ENCODE measurements at regions not wholly inside any gene's neighbourhood (a gene's known extent, or its start where the extent isn't known, plus 50 kb on each side); places are given as distances from the start of the nearest gene placed in this dataset.
"Not testable (repeated sequence)": the region's sequence is repeated elsewhere in the genome, so short reads cannot be mapped to it uniquely, and the experiment has no call there.

- no peak for DNase-seq (ENCODE audit: low spot score)
- ATAC-seq = no peak
These were observed 253.8 kb upstream of the CDH11 start for GRCh38 chr16:65375651-65376050.

GRCh38 chr16:65373097-65373496, 251.2 kb upstream of the CDH11 start:
- ATAC-seq = no peak

DNA sequence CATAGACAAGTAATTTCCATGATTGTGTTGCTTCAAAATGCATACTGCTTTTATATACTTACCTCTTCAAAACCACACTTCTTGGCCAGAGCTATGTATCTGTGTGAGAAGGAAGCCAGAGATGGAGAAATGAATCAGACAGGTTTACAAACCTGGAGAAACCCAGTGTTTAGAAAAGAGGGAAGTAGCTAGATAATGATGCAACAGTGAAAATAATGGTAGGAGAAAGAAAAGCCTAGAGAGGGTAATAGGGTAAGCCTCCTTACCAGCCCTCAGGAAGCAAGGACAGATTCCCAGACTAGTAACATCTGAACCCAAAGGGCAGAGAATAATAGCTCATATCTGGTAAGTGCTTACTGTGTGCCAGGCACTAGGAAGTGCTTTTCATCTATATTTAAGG, 250.3 kb upstream of the CDH11 start:
- no peak for ATAC-seq

More at GRCh38 chr16:65373097-65373496, 251.2 kb upstream of the CDH11 start:
- DNase-seq (ENCODE audit: low spot score) = no peak

DNA sequence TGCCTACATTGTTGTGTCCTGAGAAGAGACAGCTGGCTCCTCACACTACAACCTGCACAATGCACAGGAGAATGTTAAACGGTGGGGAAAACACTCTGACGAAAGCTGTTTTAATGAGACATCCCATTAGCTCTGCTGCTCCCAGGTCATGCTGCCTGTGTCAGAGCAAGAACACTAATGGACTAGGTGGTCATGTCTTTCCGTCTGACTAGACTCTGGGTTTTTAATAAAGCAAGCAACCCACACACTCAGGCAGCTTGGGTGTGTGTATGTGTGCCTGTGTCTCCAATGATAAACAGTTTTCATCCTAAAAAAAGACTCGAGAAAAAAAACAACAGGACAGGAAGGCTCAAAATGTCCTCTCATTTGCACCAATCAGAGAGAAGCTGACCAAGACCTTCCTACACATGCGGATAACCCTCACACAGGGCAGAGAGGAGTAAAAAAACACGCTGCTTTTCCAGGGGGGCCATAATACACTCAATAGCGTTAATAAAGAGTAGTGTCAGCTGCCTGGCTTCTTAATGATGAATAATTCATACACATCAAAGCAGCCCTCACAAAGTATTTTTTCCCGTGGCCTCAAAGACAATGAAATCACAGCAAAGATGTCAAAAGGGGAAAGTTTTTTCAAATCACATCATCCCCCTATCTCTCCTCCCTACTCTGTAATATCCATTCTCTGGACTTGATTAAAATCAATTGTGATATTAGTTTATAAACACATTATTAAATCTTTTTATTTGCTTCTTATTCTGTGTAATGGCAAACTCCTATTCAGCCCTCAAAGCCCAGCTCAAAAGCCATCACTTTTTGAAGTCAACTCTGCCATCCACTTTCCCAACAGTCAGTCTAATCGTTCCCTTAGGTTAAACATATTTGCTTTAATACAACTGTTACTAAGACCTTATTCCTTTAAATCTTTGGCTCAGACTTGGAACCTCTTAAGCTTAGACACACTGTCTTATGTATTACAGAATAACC, 244.2 kb upstream of the CDH11 start:
- no peak for ATAC-seq

More for the DNA sequence above, 250.3 kb upstream of the CDH11 start:
- DNase-seq (ENCODE audit: low spot score) = no peak

DNA sequence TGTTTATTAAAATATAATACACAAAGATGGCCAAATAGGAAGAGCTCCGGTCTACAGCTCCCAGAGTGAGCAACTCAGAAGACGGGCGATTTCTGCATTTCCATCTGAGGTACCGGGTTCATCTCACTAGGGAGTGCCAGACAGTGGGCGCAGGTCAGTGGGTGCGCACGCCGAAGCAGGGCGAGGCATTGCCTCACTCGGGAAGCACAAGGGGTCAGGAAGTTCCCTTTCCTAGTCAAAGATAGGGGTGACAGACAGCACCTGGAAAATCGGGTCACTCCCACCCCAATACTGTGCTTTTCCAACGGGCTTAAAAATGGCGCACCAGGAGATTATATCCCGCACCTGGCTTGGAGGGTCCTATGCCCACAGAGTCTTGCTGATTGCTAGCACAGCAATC, 234.9 kb upstream of the CDH11 start:
- not testable (repeated sequence) for ATAC-seq; DNase-seq (ENCODE audit: low spot score)

More for the DNA sequence above, 244.2 kb upstream of the CDH11 start:
- no peak for DNase-seq (ENCODE audit: low spot score)

DNA sequence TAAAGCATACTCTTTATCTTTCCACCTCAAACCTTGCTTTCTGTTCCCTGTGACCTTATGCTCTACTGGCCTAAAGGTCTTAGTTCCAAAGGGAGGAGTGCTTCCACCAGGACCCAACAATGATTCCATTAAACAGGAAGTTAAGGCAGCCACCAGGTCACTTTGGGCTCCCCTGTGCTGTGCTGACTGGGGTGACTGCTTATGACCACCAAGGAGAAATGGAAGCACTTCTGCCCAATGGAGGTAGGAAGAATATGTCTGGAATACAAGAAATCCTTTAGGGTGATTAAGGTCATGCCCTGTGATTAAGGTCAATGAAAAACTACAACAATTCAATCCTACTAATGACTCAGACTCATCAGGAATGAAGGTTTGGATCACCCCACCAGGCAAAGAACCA, 233.8 kb upstream of the CDH11 start:
- DNase-seq (ENCODE audit: low spot score) = no peak
- no peak for ATAC-seq

GRCh38 chr16:65353183-65353582, 231.3 kb upstream of the CDH11 start:
- DNase-seq (ENCODE audit: low spot score) (no peak), ATAC-seq (no peak)

DNA sequence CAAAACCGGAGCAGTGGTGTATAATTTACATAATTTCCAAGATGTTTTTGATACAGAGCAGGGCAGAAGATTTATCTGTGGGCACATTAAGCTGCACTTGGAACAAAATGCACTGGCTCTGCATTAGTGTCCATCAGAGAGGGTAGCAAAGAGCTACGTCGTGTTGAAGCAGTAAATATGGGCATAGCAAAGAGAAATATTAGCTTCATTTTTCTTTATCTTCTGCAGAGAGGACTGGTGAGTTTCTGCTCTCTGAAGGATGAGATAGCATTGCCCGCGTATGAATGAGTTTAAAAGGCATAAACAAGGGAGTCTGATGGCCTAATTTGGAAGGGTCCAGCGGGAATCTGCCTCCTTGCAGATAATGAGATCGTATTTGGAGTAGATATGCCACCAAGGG, 227.8 kb upstream of the CDH11 start:
- ATAC-seq (no peak), DNase-seq (ENCODE audit: low spot score) (no peak)

- ATAC-seq (no peak), DNase-seq (ENCODE audit: low spot score) (no peak)
These were observed 221.7 kb upstream of the CDH11 start for GRCh38 chr16:65343556-65343955.

DNA sequence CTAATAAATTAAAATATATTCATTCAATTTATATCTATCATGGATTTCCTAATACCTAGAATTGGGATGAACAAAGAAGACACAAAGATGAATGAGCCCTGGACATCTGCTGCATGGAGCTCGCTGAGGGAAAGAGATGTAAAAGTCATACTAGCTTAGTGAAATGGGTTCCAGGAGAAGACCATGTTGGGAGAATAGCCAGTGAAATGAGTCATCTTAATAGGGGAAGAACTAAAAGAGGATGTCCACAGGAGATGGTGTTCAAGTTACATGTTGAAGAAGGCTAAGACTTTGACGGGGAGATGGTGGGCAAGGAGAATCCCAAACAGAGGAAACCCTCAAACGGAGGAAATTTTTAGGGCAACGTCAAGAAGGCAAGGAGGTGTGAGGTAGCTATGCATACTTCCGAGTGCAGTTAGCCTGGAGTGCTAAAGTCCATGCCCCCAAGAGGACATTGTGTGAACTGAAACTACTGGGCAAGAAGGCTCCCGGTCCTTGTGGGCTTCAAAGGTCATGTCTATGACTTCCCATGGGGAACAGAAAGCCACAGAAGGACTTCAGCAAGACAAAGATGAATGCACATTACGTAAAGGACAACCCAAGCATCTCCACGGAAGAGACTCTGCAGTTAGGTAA, 220.5 kb upstream of the CDH11 start:
- no peak for DNase-seq (ENCODE audit: low spot score)
- ATAC-seq = no peak

DNA sequence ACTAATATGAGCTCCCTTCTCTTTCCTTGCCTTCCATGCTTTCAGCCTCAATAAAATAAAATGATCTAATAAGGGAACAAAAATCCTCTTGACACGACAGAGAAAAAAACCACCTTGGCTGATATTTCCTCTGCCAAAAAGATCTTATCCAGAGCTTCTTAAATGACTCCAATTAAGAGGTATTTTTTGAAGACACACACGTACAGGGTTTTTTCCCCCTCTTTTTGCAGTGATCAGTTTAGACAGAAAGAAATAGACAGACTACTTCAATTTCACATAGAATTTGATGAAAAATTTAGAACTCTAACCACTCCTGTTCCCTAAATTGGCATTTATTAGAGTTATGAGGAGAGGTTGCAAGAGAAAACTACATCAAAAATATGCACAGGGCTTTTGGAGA, 217.2 kb upstream of the CDH11 start:
- DNase-seq (ENCODE audit: low spot score) (no peak), ATAC-seq (no peak)

DNA sequence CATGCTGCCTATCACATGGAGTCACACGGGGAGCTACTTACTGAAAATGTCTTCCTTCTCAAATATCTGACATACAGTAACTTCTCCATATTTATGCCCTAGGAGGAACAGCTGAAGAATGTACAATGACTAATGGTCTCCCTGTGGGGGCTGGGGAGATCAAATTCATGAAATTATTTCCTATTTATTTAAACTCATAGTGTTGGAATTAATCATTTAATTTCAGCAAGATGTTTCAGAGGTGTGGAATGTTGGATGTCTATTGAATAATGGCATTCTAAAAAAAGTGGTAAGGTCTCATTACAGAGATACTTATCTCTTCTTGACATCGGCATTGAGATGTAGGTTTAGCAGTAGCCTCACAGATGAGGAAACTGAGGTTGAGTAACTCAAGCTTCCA, 214.3 kb upstream of the CDH11 start:
- ATAC-seq (no peak), DNase-seq (ENCODE audit: low spot score) (no peak)

- no peak for DNase-seq (ENCODE audit: low spot score)
These were observed 212.2 kb upstream of the CDH11 start for GRCh38 chr16:65334081-65334480.

GRCh38 chr16:65333283-65333682, 211.4 kb upstream of the CDH11 start:
- ATAC-seq (no peak), DNase-seq (ENCODE audit: low spot score) (no peak)

More at GRCh38 chr16:65334081-65334480, 212.2 kb upstream of the CDH11 start:
- ATAC-seq = no peak

DNA sequence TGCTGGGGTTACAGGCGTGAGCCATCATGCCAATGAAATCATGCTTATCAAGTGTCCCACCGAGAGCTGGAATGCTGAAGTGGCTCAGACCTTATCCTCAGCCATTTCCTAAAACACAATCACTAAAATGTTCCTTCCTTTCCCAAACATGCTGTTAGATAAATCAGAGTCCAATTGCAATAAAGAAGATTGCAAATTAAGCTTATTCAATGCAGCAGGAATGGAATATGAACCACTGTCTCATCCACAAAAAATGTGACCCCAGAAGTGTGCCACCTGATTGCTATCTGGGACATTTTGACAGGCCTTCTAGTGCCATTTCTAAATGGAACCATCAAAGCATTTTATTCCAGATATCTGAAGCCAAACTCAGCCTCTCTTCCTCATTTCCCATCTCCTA, 205.5 kb upstream of the CDH11 start:
- ATAC-seq = no peak
- DNase-seq (ENCODE audit: low spot score) = no peak

- DNase-seq (ENCODE audit: low spot score) (no peak), ATAC-seq (no peak)
These were observed 201.9 kb upstream of the CDH11 start for GRCh38 chr16:65323655-65324237.

GRCh38 chr16:65319621-65320231, 197.9 kb upstream of the CDH11 start:
- DNase-seq (ENCODE audit: low spot score) = no peak
- ATAC-seq = no peak

DNA sequence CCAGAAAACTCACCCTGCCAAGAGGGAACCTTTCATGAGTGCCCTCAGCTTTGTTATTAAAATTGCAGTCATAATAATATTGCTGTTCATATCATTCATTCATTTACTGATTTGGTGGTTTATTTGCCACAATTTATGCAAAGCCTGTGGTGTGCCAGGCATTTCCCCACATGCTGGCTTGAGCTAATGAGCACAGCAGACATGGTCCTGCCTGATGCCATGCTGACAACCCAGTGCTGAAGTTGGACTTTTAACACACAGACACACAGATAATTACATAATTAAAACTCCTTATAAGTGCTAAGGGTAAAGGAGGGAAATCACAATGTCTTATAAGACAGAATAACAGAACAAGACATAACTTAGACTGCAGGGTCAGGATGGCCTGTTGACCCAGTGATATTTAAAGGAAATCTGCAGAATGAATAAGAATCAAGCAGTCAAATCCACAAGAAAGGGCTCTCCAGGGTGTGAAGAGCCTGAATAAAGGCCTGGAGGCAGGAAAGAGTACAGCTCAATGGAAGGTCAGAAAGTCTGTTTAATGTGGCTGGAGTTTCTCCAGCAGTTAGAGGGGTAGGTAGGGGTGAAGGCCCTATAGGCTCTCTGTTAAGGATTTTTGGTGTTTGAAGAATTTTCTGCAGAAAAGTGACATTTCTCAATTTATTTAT, 196.9 kb upstream of the CDH11 start:
- ATAC-seq (no peak), DNase-seq (ENCODE audit: low spot score) (no peak)

- ATAC-seq (no peak), DNase-seq (ENCODE audit: low spot score) (no peak)
These were observed 196.3 kb upstream of the CDH11 start for GRCh38 chr16:65318138-65318537.

- DNase-seq (ENCODE audit: low spot score) = no peak
- ATAC-seq = no peak
These were observed 194.9 kb upstream of the CDH11 start for GRCh38 chr16:65316808-65317207.

Measured in left lobe of liver (tissue), 2 donors.